Mesenchymal stem cell (in vitro differentiated cells and primary cell): ENCODE measurements at regions not wholly inside any gene's neighbourhood (a gene's known extent, or its start where the extent isn't known, plus 50 kb on each side); places are given as distances from the start of the nearest gene placed in this dataset.
A peak's percentile ranks its signal among the peaks of the same experiment; 100 is the strongest.

ENCODE experiments used
- DNase-seq: peaks from one replicate; pipeline ENCODE4 v3.0.0-alpha.2; 2013
- H2AFZ ChIP-seq: one replicate; pipeline ENCODE4 v1.6.1; 2013; ENCODE audit warnings: low read depth, mild to moderate bottlenecking, control low read depth, inconsistent platforms, low read length, moderate library complexity
- H2AK5ac ChIP-seq: 2 replicates; pipeline ENCODE4 v1.6.1; 2013; ENCODE audit warnings: low read length, moderate library complexity, mild to moderate bottlenecking, inconsistent platforms; ENCODE audit not compliant: severe bottlenecking
- H2BK120ac ChIP-seq: one replicate; pipeline ENCODE4 v1.6.1; 2013; ENCODE audit warnings: low read depth, mild to moderate bottlenecking, inconsistent platforms, low read length, moderate library complexity
- H2BK12ac ChIP-seq, 2 experiments: one replicate each; pipeline ENCODE4 v1.6.1; 2013; ENCODE audit warnings: inconsistent platforms in 2 of 2, low read length in 2 of 2, mild to moderate bottlenecking in 2 of 2, moderate library complexity in 2 of 2, control low read depth in 1 of 2
- H2BK15ac ChIP-seq: one replicate; pipeline ENCODE4 v1.6.1; 2013; ENCODE audit warnings: mild to moderate bottlenecking, low read depth, inconsistent platforms; ENCODE audit not compliant: poor library complexity, severe bottlenecking
- H2BK5ac ChIP-seq: 2 replicates; pipeline ENCODE4 v1.6.1; 2013; ENCODE audit warnings: low read depth, mild to moderate bottlenecking, low read length, control low read depth, inconsistent platforms; ENCODE audit not compliant: poor library complexity, severe bottlenecking
- H3K14ac ChIP-seq, 2 experiments: one replicate each; pipeline ENCODE4 v1.6.1; 2013; ENCODE audit warnings: inconsistent platforms in 2 of 2, low read length in 2 of 2, control low read depth in 1 of 2, mild to moderate bottlenecking in 1 of 2, moderate library complexity in 1 of 2
- H3K18ac ChIP-seq, 2 experiments: one replicate each; pipeline ENCODE4 v1.6.1; 2013; ENCODE audit warnings: inconsistent platforms in 2 of 2, low read length in 2 of 2, control low read depth in 1 of 2, low read depth in 1 of 2, mild to moderate bottlenecking in 1 of 2
- H3K23ac ChIP-seq, 2 experiments: one replicate each; pipeline ENCODE4 v1.6.1; 2013; ENCODE audit warnings: inconsistent platforms in 2 of 2, low read length in 2 of 2, mild to moderate bottlenecking in 2 of 2, moderate library complexity in 2 of 2, control low read depth in 1 of 2
- H3K27ac ChIP-seq: 2 replicates; pipeline ENCODE4 v1.5.1; 2013; ENCODE audit warnings: mild to moderate bottlenecking, moderate library complexity, low read length, control low read depth, inconsistent platforms; ENCODE audit not compliant: poor library complexity, severe bottlenecking
- H3K27me3 ChIP-seq, 2 experiments: 2 replicates each; pipeline versions ENCODE4 v1.6.1 to v1.7.0; 2013; ENCODE audit warnings: low read length in 2 of 2, mild to moderate bottlenecking in 2 of 2, moderate library complexity in 2 of 2, control low read depth in 1 of 2, inconsistent platforms in 1 of 2; ENCODE audit not compliant: control insufficient read depth in 1 of 2, insufficient read depth in 1 of 2
- H3K36me3 ChIP-seq, 2 experiments: 2 replicates each; pipeline versions ENCODE4 v1.6.1 to v1.7.0; 2013; ENCODE audit warnings: low read length in 2 of 2, control low read depth in 1 of 2, inconsistent platforms in 1 of 2, low read depth in 1 of 2, mild to moderate bottlenecking in 1 of 2; ENCODE audit not compliant: insufficient read depth in 2 of 2, control insufficient read depth in 1 of 2
- H3K4ac ChIP-seq, 2 experiments: one replicate each; pipeline ENCODE4 v1.6.1; 2013; ENCODE audit warnings: inconsistent platforms in 2 of 2, low read length in 2 of 2, mild to moderate bottlenecking in 2 of 2, moderate library complexity in 2 of 2, control low read depth in 1 of 2, low read depth in 1 of 2
- H3K4me1 ChIP-seq: 2 replicates; pipeline ENCODE4 v1.6.1; 2013; ENCODE audit warnings: low read depth, low read length, control low read depth; ENCODE audit not compliant: control insufficient read depth, insufficient read depth
- H3K4me2 ChIP-seq: 2 replicates; pipeline ENCODE4 v1.6.1; 2013; ENCODE audit warnings: low read length, mild to moderate bottlenecking, inconsistent platforms; ENCODE audit not compliant: poor library complexity, severe bottlenecking
- H3K4me3 ChIP-seq, 2 experiments: 2 replicates each; pipeline versions ENCODE4 v1.5.1 to v1.7.0; 2013; ENCODE audit warnings: low read length in 2 of 2, mild to moderate bottlenecking in 2 of 2, control low read depth in 1 of 2, low read depth in 1 of 2; ENCODE audit not compliant: insufficient read depth in 1 of 2
- H3K79me1 ChIP-seq: replicated peaks from 2 replicates; pipeline ENCODE4 v1.6.1; 2013; ENCODE audit warnings: mild to moderate bottlenecking, control low read depth, low read length, inconsistent platforms; ENCODE audit not compliant: poor library complexity, severe bottlenecking
- H3K9ac ChIP-seq: 2 replicates; pipeline ENCODE4 v1.7.0; 2013; ENCODE audit warnings: mild to moderate bottlenecking, low read length, moderate library complexity
- H3K9me3 ChIP-seq: 2 replicates; pipeline ENCODE4 v1.7.0; 2013; ENCODE audit warnings: mild to moderate bottlenecking, low read length; ENCODE audit not compliant: control insufficient read depth
- H4K8ac ChIP-seq: one replicate; pipeline ENCODE4 v1.6.1; 2013; ENCODE audit warnings: inconsistent platforms, mild to moderate bottlenecking, low read length, moderate library complexity
- H4K91ac ChIP-seq: one replicate; pipeline ENCODE4 v1.6.1; 2013; ENCODE audit warnings: mild to moderate bottlenecking, low read length, inconsistent platforms
- WGBS: methylation state at CpG from one replicate; pipeline ENCODE4 v1.1.7; 2013; ENCODE audit warnings: mixed read lengths; 5-methylcytosine and 5-hydroxymethylcytosine counted together

GRCh38 chr18:60684843-60685513, 312.4 kb upstream of the MC4R start:
- H2BK120ac ChIP-seq: no peak overlapping the region
- H2AFZ ChIP-seq: no peak overlapping the region
- no peak overlapping the region for H3K14ac ChIP-seq
- 51% methylated on average over 4 of the region's 6 CpGs for WGBS
- H2AK5ac ChIP-seq: no peak overlapping the region
- no peak overlapping the region for H2BK15ac ChIP-seq
- H3K4me1 ChIP-seq: peaks cover 2% of the 10 kb centered on the region
- no peaks in the 10 kb centered on the region for H3K79me1 ChIP-seq
- H3K23ac ChIP-seq: no peak overlapping the region
- H3K18ac ChIP-seq: no peak overlapping the region
- no peaks in the 10 kb centered on the region for H3K9me3 ChIP-seq
- no peaks in the 10 kb centered on the region for H3K27me3 ChIP-seq
- H4K8ac ChIP-seq: peak overlapping the region; percentile 7
- DNase-seq: peak; percentile 39
- no peaks in the 10 kb centered on the region for H3K36me3 ChIP-seq
- H3K4ac ChIP-seq: no peak overlapping the region
- no peak overlapping the region for H3K4me2 ChIP-seq
- H3K4me3 ChIP-seq: no peak overlapping the region
- H4K91ac ChIP-seq: no peak overlapping the region
- H3K27ac ChIP-seq: no peak overlapping the region
- H2BK12ac ChIP-seq: no peak overlapping the region
- no peak overlapping the region for H3K9ac ChIP-seq
- no peak overlapping the region for H2BK5ac ChIP-seq

- no peak overlapping the region for H4K8ac ChIP-seq
- no peak overlapping the region for H2BK120ac ChIP-seq
- WGBS: 73% methylated on average over 3 of the region's 3 CpGs
- H3K18ac ChIP-seq: no peak overlapping the region
- no peak overlapping the region for H2AFZ ChIP-seq
- no peak overlapping the region for H2AK5ac ChIP-seq
- no peak overlapping the region for H2BK5ac ChIP-seq
- H3K9me3 ChIP-seq: no peaks in the 10 kb centered on the region
- H3K27me3 ChIP-seq: no peaks in the 10 kb centered on the region
- no peak overlapping the region for H3K27ac ChIP-seq
- H3K36me3 ChIP-seq: no peaks in the 10 kb centered on the region
- no peak overlapping the region for H3K4me3 ChIP-seq
- H3K4me1 ChIP-seq: peaks cover 2% of the 10 kb centered on the region
- no peak overlapping the region for H3K4ac ChIP-seq
- H3K4me2 ChIP-seq: no peak overlapping the region
- no peak overlapping the region for H3K23ac ChIP-seq
- no peak for DNase-seq
- no peak overlapping the region for H3K9ac ChIP-seq
- no peak overlapping the region for H2BK12ac ChIP-seq
- H3K14ac ChIP-seq: no peak overlapping the region
- no peak overlapping the region for H4K91ac ChIP-seq
- H3K79me1 ChIP-seq: no peaks in the 10 kb centered on the region
- H2BK15ac ChIP-seq: no peak overlapping the region
Measured at GRCh38 chr18:60686142-60686541, 313.6 kb upstream of the MC4R start.

GRCh38 chr18:60691061-60691460, 318.5 kb upstream of the MC4R start:
- H3K27ac ChIP-seq: no peak overlapping the region
- DNase-seq: no peak
- H3K23ac ChIP-seq: no peak overlapping the region
- H4K91ac ChIP-seq: no peak overlapping the region
- H3K4me1 ChIP-seq: no peaks in the 10 kb centered on the region
- no peak overlapping the region for H2AK5ac ChIP-seq
- no peak overlapping the region for H3K4me2 ChIP-seq
- no peak overlapping the region for H3K4ac ChIP-seq
- H2BK120ac ChIP-seq: no peak overlapping the region
- no peak overlapping the region for H4K8ac ChIP-seq
- H2BK12ac ChIP-seq: no peak overlapping the region
- no peak overlapping the region for H3K4me3 ChIP-seq
- H2AFZ ChIP-seq: no peak overlapping the region
- no peak overlapping the region for H3K9ac ChIP-seq
- no peaks in the 10 kb centered on the region for H3K79me1 ChIP-seq
- H2BK15ac ChIP-seq: no peak overlapping the region
- H2BK5ac ChIP-seq: no peak overlapping the region
- H3K27me3 ChIP-seq: no peaks in the 10 kb centered on the region
- no peak overlapping the region for H3K18ac ChIP-seq
- H3K9me3 ChIP-seq: no peaks in the 10 kb centered on the region
- H3K14ac ChIP-seq: no peak overlapping the region
- no peaks in the 10 kb centered on the region for H3K36me3 ChIP-seq

- Histone ChIP-seq H3K18ac (no peak overlapping the region), H2AK5ac (no peak overlapping the region), H3K79me1 (no peaks in the 10 kb centered on the region), H3K4me3 (no peak overlapping the region), H3K4ac (no peak overlapping the region), H3K27ac (no peak overlapping the region), H2BK5ac (no peak overlapping the region), H3K36me3 (no peaks in the 10 kb centered on the region), H3K23ac (no peak overlapping the region), H3K4me1 (no peaks in the 10 kb centered on the region), H3K27me3 (no peaks in the 10 kb centered on the region), H2BK120ac (no peak overlapping the region), H3K9me3 (no peaks in the 10 kb centered on the region), H3K14ac (no peak overlapping the region), H4K91ac (no peak overlapping the region), H2BK15ac (no peak overlapping the region), H4K8ac (no peak overlapping the region), H2AFZ (no peak overlapping the region), H3K4me2 (no peak overlapping the region), H3K9ac (no peak overlapping the region), H2BK12ac (no peak overlapping the region)
- no peak for DNase-seq
- 86% methylated on average over 5 of the region's 5 CpGs for WGBS
Measured at GRCh38 chr18:60693426-60693825, 320.9 kb upstream of the MC4R start.
